ENCODE measurements at regions not wholly inside any gene's neighbourhood (a gene's known extent, or its start where the extent isn't known, plus 50 kb on each side); places are given as distances from the start of the nearest gene placed in this dataset.
"Not testable (repeated sequence)": the region's sequence is repeated elsewhere in the genome, so short reads cannot be mapped to it uniquely, and the experiment has no call there.

GRCh38 chr14:41457393-41457792, 149.3 kb upstream of the LRFN5 start:
- Histone ChIP-seq H3K27me3 (ENCODE audit: insufficient read depth, low read length) (no peaks in the 10 kb centered on the region), H3K4me3 (ENCODE audit: low read length in 2 of 2) (no peak overlapping the region), H3K36me3 (ENCODE audit: insufficient read depth, low read length) (no peaks in the 10 kb centered on the region), H3K9me3 (ENCODE audit: control insufficient read depth in 1 of 2, low read length in 2 of 2) (no peaks in the 10 kb centered on the region), H3K27ac (ENCODE audit: low read depth, low read length) (no peak overlapping the region), H3K4me1 (ENCODE audit: insufficient read depth, low read length) (no peaks in the 10 kb centered on the region)
- Mint-ChIP-seq H3K4me3 (no peak overlapping the region), H3K4me1 (no peaks in the 10 kb centered on the region), H3K9me3 (peaks cover 0 to 6% (median 0%) of the 10 kb centered on the region in 8 donors), H3K27me3 (no peaks in the 10 kb centered on the region), H3K36me3 (no peaks in the 10 kb centered on the region), H3K27ac (no peak overlapping the region)
- ChIA-PET CTCF (ENCODE audit: partially characterized antibody) (no interaction called here), POLR2A (ENCODE audit: partially characterized antibody) (no interaction called here)
- intact Hi-C loops (cut with micrococcal nuclease) = no loop called here
- DNase-seq = no peak

- ChIA-PET CTCF (ENCODE audit: partially characterized antibody) (no interaction called here), POLR2A (ENCODE audit: partially characterized antibody) (no interaction called here)
- Histone ChIP-seq H3K4me1 (ENCODE audit: insufficient read depth, low read length) (no peaks in the 10 kb centered on the region), H3K27ac (ENCODE audit: low read depth, low read length) (no peak overlapping the region), H3K9me3 (ENCODE audit: control insufficient read depth in 1 of 2, low read length in 2 of 2) (no peaks in the 10 kb centered on the region), H3K4me3 (ENCODE audit: low read length in 2 of 2) (no peak overlapping the region), H3K36me3 (ENCODE audit: insufficient read depth, low read length) (no peaks in the 10 kb centered on the region), H3K27me3 (ENCODE audit: insufficient read depth, low read length) (no peaks in the 10 kb centered on the region)
- H3K27ac Mint-ChIP-seq = no peak overlapping the region
- H3K9me3 Mint-ChIP-seq = peaks cover 0 to 4% (median 0%) of the 10 kb centered on the region in 8 donors
- intact Hi-C loops (cut with micrococcal nuclease) = no loop called here
- no peaks in the 10 kb centered on the region for H3K4me1 Mint-ChIP-seq
- H3K27me3 Mint-ChIP-seq = no peaks in the 10 kb centered on the region
- H3K36me3 Mint-ChIP-seq = no peaks in the 10 kb centered on the region
- H3K4me3 Mint-ChIP-seq = no peak overlapping the region
- no peak for DNase-seq
Observed at GRCh38 chr14:41449066-41449465, 157.6 kb upstream of the LRFN5 start.

GRCh38 chr14:41446008-41446407, 160.7 kb upstream of the LRFN5 start:
- no peak overlapping the region for H3K4me3 ChIP-seq (ENCODE audit: low read length in 2 of 2)
- Mint-ChIP-seq H3K27ac (no peak overlapping the region), H3K4me1 (no peaks in the 10 kb centered on the region), H3K9me3 (peaks cover 0 to 2% (median 0%) of the 10 kb centered on the region in 8 donors), H3K27me3 (no peaks in the 10 kb centered on the region), H3K36me3 (no peaks in the 10 kb centered on the region), H3K4me3 (no peak overlapping the region)
- no peaks in the 10 kb centered on the region for H3K27me3 ChIP-seq (ENCODE audit: insufficient read depth, low read length)
- no peaks in the 10 kb centered on the region for H3K36me3 ChIP-seq (ENCODE audit: insufficient read depth, low read length)
- H3K27ac ChIP-seq (ENCODE audit: low read depth, low read length) = no peak overlapping the region
- no peaks in the 10 kb centered on the region for H3K9me3 ChIP-seq (ENCODE audit: control insufficient read depth in 1 of 2, low read length in 2 of 2)
- CTCF ChIA-PET (ENCODE audit: partially characterized antibody) = no interaction called here
- intact Hi-C loops (cut with micrococcal nuclease) = no loop called here
- POLR2A ChIA-PET (ENCODE audit: partially characterized antibody) = no interaction called here
- no peak for DNase-seq
- no peaks in the 10 kb centered on the region for H3K4me1 ChIP-seq (ENCODE audit: insufficient read depth, low read length)

- intact Hi-C loops (cut with micrococcal nuclease) = no loop called here
- H3K27me3 ChIP-seq (ENCODE audit: insufficient read depth, low read length) = no peaks in the 10 kb centered on the region
- no peaks in the 10 kb centered on the region for H3K4me1 ChIP-seq (ENCODE audit: insufficient read depth, low read length)
- Mint-ChIP-seq H3K4me1 (no peaks in the 10 kb centered on the region), H3K27me3 (no peaks in the 10 kb centered on the region), H3K9me3 (peaks cover 0 to 9% (median 1%) of the 10 kb centered on the region in 8 donors), H3K27ac (no peak overlapping the region), H3K36me3 (no peaks in the 10 kb centered on the region), H3K4me3 (no peak overlapping the region)
- no peak overlapping the region for H3K27ac ChIP-seq (ENCODE audit: low read depth, low read length)
- DNase-seq = no peak
- CTCF ChIA-PET (ENCODE audit: partially characterized antibody) = no interaction called here
- no peaks in the 10 kb centered on the region for H3K9me3 ChIP-seq (ENCODE audit: control insufficient read depth in 1 of 2, low read length in 2 of 2)
- no peaks in the 10 kb centered on the region for H3K36me3 ChIP-seq (ENCODE audit: insufficient read depth, low read length)
- POLR2A ChIA-PET (ENCODE audit: partially characterized antibody) = no interaction called here
- no peak overlapping the region for H3K4me3 ChIP-seq (ENCODE audit: low read length in 2 of 2)
Observed at GRCh38 chr14:41423503-41423902, 183.2 kb upstream of the LRFN5 start.

- intact Hi-C loops (cut with micrococcal nuclease); POLR2A ChIA-PET (ENCODE audit: partially characterized antibody); H3K9me3 Mint-ChIP-seq; H3K27me3 ChIP-seq (ENCODE audit: insufficient read depth, low read length); DNase-seq; H3K4me1 ChIP-seq (ENCODE audit: insufficient read depth, low read length); H3K36me3 ChIP-seq (ENCODE audit: insufficient read depth, low read length); CTCF ChIA-PET (ENCODE audit: partially characterized antibody); H3K4me1 Mint-ChIP-seq; H3K36me3 Mint-ChIP-seq; H3K4me3 Mint-ChIP-seq; H3K27ac ChIP-seq (ENCODE audit: low read depth, low read length); H3K4me3 ChIP-seq (ENCODE audit: low read length in 2 of 2); H3K9me3 ChIP-seq (ENCODE audit: control insufficient read depth in 1 of 2, low read length in 2 of 2); H3K27ac Mint-ChIP-seq; H3K27me3 Mint-ChIP-seq: not testable (repeated sequence)
Observed at GRCh38 chr14:41421308-41421707, 185.4 kb upstream of the LRFN5 start.

- Mint-ChIP-seq H3K36me3 (no peaks in the 10 kb centered on the region), H3K4me3 (no peak overlapping the region), H3K27ac (no peak overlapping the region), H3K27me3 (no peaks in the 10 kb centered on the region), H3K9me3 (peaks cover 0 to 7% (median 2%) of the 10 kb centered on the region in 8 donors), H3K4me1 (no peaks in the 10 kb centered on the region)
- Histone ChIP-seq H3K9me3 (ENCODE audit: control insufficient read depth in 1 of 2, low read length in 2 of 2) (no peaks in the 10 kb centered on the region), H3K4me1 (ENCODE audit: insufficient read depth, low read length) (no peaks in the 10 kb centered on the region), H3K4me3 (ENCODE audit: low read length in 2 of 2) (no peak overlapping the region), H3K36me3 (ENCODE audit: insufficient read depth, low read length) (no peaks in the 10 kb centered on the region), H3K27me3 (ENCODE audit: insufficient read depth, low read length) (no peaks in the 10 kb centered on the region), H3K27ac (ENCODE audit: low read depth, low read length) (no peak overlapping the region)
- no peak for DNase-seq
- ChIA-PET CTCF (ENCODE audit: partially characterized antibody) (no interaction called here), POLR2A (ENCODE audit: partially characterized antibody) (no interaction called here)
- intact Hi-C loops (cut with micrococcal nuclease) = no loop called here
Observed at GRCh38 chr14:41419709-41420108, 187.0 kb upstream of the LRFN5 start.

GRCh38 chr14:41418851-41419250, 187.8 kb upstream of the LRFN5 start:
- Mint-ChIP-seq H3K36me3 (no peaks in the 10 kb centered on the region), H3K4me3 (no peak overlapping the region), H3K4me1 (no peaks in the 10 kb centered on the region), H3K27me3 (no peaks in the 10 kb centered on the region), H3K27ac (no peak overlapping the region), H3K9me3 (peaks cover 0 to 7% (median 2%) of the 10 kb centered on the region in 8 donors)
- CTCF ChIA-PET (ENCODE audit: partially characterized antibody) = no interaction called here
- peaks cover 0 to 4% of the 10 kb centered on the region in 2 donors for H3K9me3 ChIP-seq (ENCODE audit: control insufficient read depth in 1 of 2, low read length in 2 of 2)
- H3K4me1 ChIP-seq (ENCODE audit: insufficient read depth, low read length) = no peaks in the 10 kb centered on the region
- no peaks in the 10 kb centered on the region for H3K27me3 ChIP-seq (ENCODE audit: insufficient read depth, low read length)
- DNase-seq = no peak
- H3K36me3 ChIP-seq (ENCODE audit: insufficient read depth, low read length) = no peaks in the 10 kb centered on the region
- intact Hi-C loops (cut with micrococcal nuclease) = no loop called here
- no peak overlapping the region for H3K4me3 ChIP-seq (ENCODE audit: low read length in 2 of 2)
- no peak overlapping the region for H3K27ac ChIP-seq (ENCODE audit: low read depth, low read length)
- POLR2A ChIA-PET (ENCODE audit: partially characterized antibody) = no interaction called here

- Histone ChIP-seq H3K36me3 (ENCODE audit: insufficient read depth, low read length) (no peaks in the 10 kb centered on the region), H3K4me1 (ENCODE audit: insufficient read depth, low read length) (no peaks in the 10 kb centered on the region), H3K4me3 (ENCODE audit: low read length in 2 of 2) (no peak overlapping the region), H3K27me3 (ENCODE audit: insufficient read depth, low read length) (no peaks in the 10 kb centered on the region), H3K27ac (ENCODE audit: low read depth, low read length) (no peak overlapping the region), H3K9me3 (ENCODE audit: control insufficient read depth in 1 of 2, low read length in 2 of 2) (peaks cover 0 to 4% of the 10 kb centered on the region in 2 donors)
- no peaks in the 10 kb centered on the region for H3K36me3 Mint-ChIP-seq
- CTCF ChIA-PET (ENCODE audit: partially characterized antibody) = no interaction called here
- POLR2A ChIA-PET (ENCODE audit: partially characterized antibody) = no interaction called here
- H3K4me3 Mint-ChIP-seq = no peak overlapping the region
- no peaks in the 10 kb centered on the region for H3K4me1 Mint-ChIP-seq
- intact Hi-C loops (cut with micrococcal nuclease) = no loop called here
- H3K27me3 Mint-ChIP-seq = peaks cover 0 to 1% of the 10 kb centered on the region in 2 donors
- H3K27ac Mint-ChIP-seq = no peak overlapping the region
- DNase-seq = no peak
- H3K9me3 Mint-ChIP-seq = peaks cover 0 to 4% (median 0%) of the 10 kb centered on the region in 8 donors
Observed at GRCh38 chr14:41409806-41410205, 196.9 kb upstream of the LRFN5 start.

All from CD4-positive, alpha-beta memory T cell (primary cell).